CD4-positive, alpha-beta memory T cell (primary cell): ENCODE measurements at regions not wholly inside any gene's neighbourhood (a gene's known extent, or its start where the extent isn't known, plus 50 kb on each side); places are given as distances from the start of the nearest gene placed in this dataset.

ENCODE experiments used
- CTCF ChIA-PET: fragments of 350-600 bp; sonication (Branson Sonifier 250); formaldehyde crosslinking; loops from one replicate; lab custom pipeline; 2021; ENCODE audit warnings: inconsistent platforms; ENCODE audit not compliant: partially characterized antibody; lab: Charles Lee
- POLR2A ChIA-PET: fragments of 350-600 bp; sonication (Branson Sonifier 250); formaldehyde crosslinking; loops from one replicate; lab custom pipeline; 2021; ENCODE audit not compliant: partially characterized antibody; lab: Charles Lee
- DNase-seq, 5 donors: peaks; one replicate each; pipeline versions ENCODE4 v3.0.0 to v3.0.0-alpha.2; 2020 to 2022; ENCODE audit warnings: mixed read lengths in 1 of 5
- H3K27ac ChIP-seq: one replicate; pipeline ENCODE4 v1.7.0; 2013; ENCODE audit warnings: low read depth, low read length
- H3K27me3 ChIP-seq: 2 replicates; pipeline ENCODE4 v1.7.0; 2013; ENCODE audit warnings: mild to moderate bottlenecking, low read length, moderate library complexity; ENCODE audit not compliant: insufficient read depth
- H3K36me3 ChIP-seq: 2 replicates; pipeline ENCODE4 v1.7.0; 2013; ENCODE audit warnings: mild to moderate bottlenecking, low read length, moderate library complexity; ENCODE audit not compliant: insufficient read depth
- H3K4me1 ChIP-seq: 2 replicates; pipeline ENCODE4 v1.7.0; 2013; ENCODE audit warnings: mild to moderate bottlenecking, low read length, moderate library complexity; ENCODE audit not compliant: insufficient read depth
- H3K4me3 ChIP-seq, 2 donors: one replicate each; pipeline ENCODE4 v1.7.0; 2013; ENCODE audit warnings: low read length in 2 of 2, mild to moderate bottlenecking in 1 of 2
- H3K9me3 ChIP-seq, 2 donors: one replicate each; pipeline ENCODE4 v1.7.0; 2013; ENCODE audit warnings: low read length in 2 of 2, control low read depth in 1 of 2; ENCODE audit not compliant: control insufficient read depth in 1 of 2
- H3K27ac Mint-ChIP-seq, 7 donors: one replicate each; pipeline ENCODE4 v1.8.0; 2020 to 2021; ENCODE audit warnings: mixed read lengths in 7 of 7, mild to moderate bottlenecking in 6 of 7, inconsistent platforms in 3 of 7, moderate library complexity in 3 of 7
- H3K27me3 Mint-ChIP-seq, 2 donors: one replicate each; pipeline ENCODE4 v1.8.0; 2020 to 2021; ENCODE audit warnings: mixed read lengths in 2 of 2
- H3K36me3 Mint-ChIP-seq, 2 donors: one replicate each; pipeline ENCODE4 v1.8.0; 2020 to 2021; ENCODE audit warnings: mixed read lengths in 2 of 2, inconsistent platforms in 1 of 2, mild to moderate bottlenecking in 1 of 2
- H3K4me1 Mint-ChIP-seq, 4 donors: one replicate each; pipeline ENCODE4 v1.8.0; 2020 to 2021; ENCODE audit warnings: mixed read lengths in 4 of 4, mild to moderate bottlenecking in 1 of 4
- H3K4me3 Mint-ChIP-seq, 8 donors: one replicate each; pipeline ENCODE4 v1.8.0; 2020 to 2021; ENCODE audit warnings: mixed read lengths in 8 of 8, mild to moderate bottlenecking in 7 of 8, moderate library complexity in 6 of 8, inconsistent platforms in 3 of 8
- H3K9me3 Mint-ChIP-seq, 8 donors: one replicate each; pipeline ENCODE4 v1.8.0; 2020 to 2021; ENCODE audit warnings: mixed read lengths in 8 of 8, mild to moderate bottlenecking in 5 of 8, inconsistent platforms in 3 of 8, moderate library complexity in 1 of 8
- intact Hi-C: fragments of 100-400 bp; cut with micrococcal nuclease; formaldehyde crosslinking; loops from one replicate; pipeline ENCODE4 v1.15.1; 2023

DNA sequence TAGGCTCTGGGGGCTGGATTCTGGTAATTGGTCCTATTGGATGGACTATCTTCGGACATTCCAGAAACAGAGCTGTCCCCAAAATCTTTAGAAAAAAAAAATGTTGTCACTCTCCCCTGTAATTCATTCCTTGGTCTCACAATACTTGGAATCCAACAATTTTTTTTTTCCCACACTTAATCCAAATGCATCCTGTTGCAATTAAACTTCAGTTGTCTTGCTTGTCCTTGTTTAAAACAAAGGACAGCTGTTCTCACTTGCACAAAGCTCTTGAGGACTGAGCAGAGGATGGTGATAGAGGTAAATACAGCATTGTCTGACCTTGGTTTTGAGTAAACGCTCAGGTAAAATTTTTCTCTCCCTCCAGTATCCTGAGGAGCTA lies 75.3 kb downstream of the SC5D start:
- no peaks in the 10 kb centered on the region for H3K36me3 Mint-ChIP-seq
- Histone ChIP-seq H3K27ac (peak overlapping the region; percentile 22), H3K4me3 (peak overlapping the region in 1 of 2 donors; percentile 34), H3K4me1 (peaks cover 30% of the 10 kb centered on the region), H3K36me3 (no peaks in the 10 kb centered on the region), H3K27me3 (no peaks in the 10 kb centered on the region), H3K9me3 (no peaks in the 10 kb centered on the region)
- ChIA-PET CTCF (interaction anchor here (0.7 to 2.7 kb wide), 8 partner anchors 9 to 83 kb away, joined by 3 to 19 read pairs (median 4); no protein-coding TSS in a partner anchor), POLR2A (interaction anchor here (0.6 to 3.9 kb wide), 16 partner anchors 8 to 96 kb away, joined by 3 to 53 read pairs (median 6); partner anchors contain the start of genes SORL1 and SORL1-AS1)
- peaks cover 0 to 2% (median 0%) of the 10 kb centered on the region in 8 donors for H3K9me3 Mint-ChIP-seq
- no peak for DNase-seq
- H3K27ac Mint-ChIP-seq = peak overlapping the region; percentile 75 to 97 (median 93)
- peak overlapping the region; percentile 76 to 93 (median 86) for H3K4me3 Mint-ChIP-seq
- peaks cover 27 to 66% (median 41%) of the 10 kb centered on the region in 4 donors for H3K4me1 Mint-ChIP-seq
- intact Hi-C loops = no loop called here
- peaks cover 0 to 1% of the 10 kb centered on the region in 2 donors for H3K27me3 Mint-ChIP-seq

DNA sequence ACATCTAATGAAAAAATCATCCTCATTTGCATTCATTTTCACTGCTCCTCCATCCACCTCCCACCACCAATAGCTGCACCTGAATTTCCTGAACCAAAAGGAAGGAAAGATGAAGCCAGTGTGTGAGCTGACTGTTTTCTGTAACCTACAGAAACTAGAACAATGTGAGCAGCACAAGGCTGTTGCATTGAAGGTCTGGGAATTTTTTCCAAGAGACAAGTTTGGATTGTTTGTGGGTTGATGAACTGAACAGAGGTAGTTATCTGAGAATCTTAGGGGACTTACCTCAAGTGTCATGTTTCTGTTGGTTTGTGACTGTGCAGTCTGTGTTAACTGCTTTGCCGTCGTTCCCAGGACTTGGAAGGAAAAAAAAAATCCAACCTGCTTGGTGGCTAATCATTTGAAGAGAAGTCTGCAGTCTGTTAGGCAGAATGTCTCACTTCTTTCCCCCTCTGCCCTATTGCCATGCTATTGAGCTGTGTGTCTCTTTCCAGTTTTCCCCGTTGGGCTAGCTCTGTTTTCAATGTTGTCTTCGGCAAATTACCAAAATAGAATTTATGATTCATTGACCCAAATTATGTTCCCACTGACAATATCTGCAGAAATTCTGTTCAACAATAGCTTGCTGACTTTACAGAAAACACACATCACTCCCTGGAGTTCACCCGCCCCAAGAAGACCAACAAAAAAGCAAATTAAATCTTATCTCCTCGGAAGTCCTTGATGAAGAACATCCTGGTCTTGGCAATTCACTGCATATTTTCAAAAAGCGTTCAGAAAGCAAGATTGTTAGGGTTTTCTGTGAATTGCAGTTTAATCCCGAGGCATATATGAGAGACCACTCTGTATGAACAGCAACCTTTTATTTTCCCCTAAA lies 76.0 kb downstream of the SC5D start:
- Mint-ChIP-seq H3K9me3 (peaks cover 0 to 2% (median 0%) of the 10 kb centered on the region in 8 donors), H3K27ac (peak overlapping the region; percentile 13 to 97 (median 71)), H3K4me3 (peak overlapping the region in 6 of 8 donors; percentile 83 to 93 (median 88)), H3K36me3 (no peaks in the 10 kb centered on the region), H3K4me1 (peaks cover 34 to 74% (median 49%) of the 10 kb centered on the region in 4 donors), H3K27me3 (peaks cover 0 to 1% of the 10 kb centered on the region in 2 donors)
- no peaks in the 10 kb centered on the region for H3K9me3 ChIP-seq
- CTCF ChIA-PET = interaction anchor here (0.5 to 2.7 kb wide), 7 partner anchors 10 to 109 kb away, joined by 3 to 19 read pairs (median 4); no protein-coding TSS in a partner anchor
- H3K36me3 ChIP-seq = no peaks in the 10 kb centered on the region
- POLR2A ChIA-PET = interaction anchor here (0.7 to 3.9 kb wide), 13 partner anchors 8 to 82 kb away, joined by 3 to 53 read pairs (median 6); partner anchors contain the start of genes SORL1 and SORL1-AS1
- intact Hi-C loops = no loop called here
- no peak overlapping the region for H3K4me3 ChIP-seq
- H3K4me1 ChIP-seq = peaks cover 38% of the 10 kb centered on the region
- no peak for DNase-seq
- no peak overlapping the region for H3K27ac ChIP-seq
- H3K27me3 ChIP-seq = no peaks in the 10 kb centered on the region

DNA sequence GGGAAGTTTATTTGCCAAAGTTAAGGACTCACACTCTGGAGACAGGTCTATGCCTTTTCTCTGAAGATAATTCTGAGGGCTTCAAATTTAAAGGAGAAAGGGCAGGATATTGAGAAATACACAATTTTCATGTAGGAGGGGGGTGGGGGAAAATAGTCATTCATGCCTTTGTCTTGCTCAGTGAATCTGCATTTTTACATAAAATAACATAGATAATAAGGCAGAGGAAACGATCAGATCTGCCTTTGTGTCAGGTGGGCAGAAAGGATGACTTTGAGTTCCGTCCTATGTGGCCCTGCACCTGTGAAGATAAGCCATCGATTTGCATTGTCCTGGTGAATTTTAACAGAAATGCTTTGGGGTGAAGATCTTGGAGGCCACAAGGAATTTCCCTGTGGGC lies 76.8 kb downstream of the SC5D start:
- Histone ChIP-seq H3K9me3 (no peaks in the 10 kb centered on the region), H3K4me1 (peaks cover 46% of the 10 kb centered on the region), H3K36me3 (no peaks in the 10 kb centered on the region), H3K4me3 (no peak overlapping the region), H3K27me3 (no peaks in the 10 kb centered on the region), H3K27ac (no peak overlapping the region)
- peak overlapping the region in 2 of 8 donors; percentile 4 to 89 for H3K4me3 Mint-ChIP-seq
- H3K9me3 Mint-ChIP-seq = peaks cover 0 to 2% (median 0%) of the 10 kb centered on the region in 8 donors
- H3K4me1 Mint-ChIP-seq = peaks cover 40 to 81% (median 55%) of the 10 kb centered on the region in 4 donors
- ChIA-PET CTCF (interaction anchor here (0.5 to 1.2 kb wide), 3 partner anchors 22 to 108 kb away, joined by 3 to 4 read pairs (median 4); no protein-coding TSS in a partner anchor), POLR2A (interaction anchor here (2.6 kb wide), 1 partner anchor 10 kb away, joined by 11 read pairs; no protein-coding TSS in a partner anchor)
- H3K27ac Mint-ChIP-seq = peak overlapping the region in 3 of 7 donors; percentile 13 to 74 (median 19)
- DNase-seq = no peak
- no peaks in the 10 kb centered on the region for H3K36me3 Mint-ChIP-seq
- intact Hi-C loops = no loop called here
- peaks cover 0 to 1% of the 10 kb centered on the region in 2 donors for H3K27me3 Mint-ChIP-seq

DNA sequence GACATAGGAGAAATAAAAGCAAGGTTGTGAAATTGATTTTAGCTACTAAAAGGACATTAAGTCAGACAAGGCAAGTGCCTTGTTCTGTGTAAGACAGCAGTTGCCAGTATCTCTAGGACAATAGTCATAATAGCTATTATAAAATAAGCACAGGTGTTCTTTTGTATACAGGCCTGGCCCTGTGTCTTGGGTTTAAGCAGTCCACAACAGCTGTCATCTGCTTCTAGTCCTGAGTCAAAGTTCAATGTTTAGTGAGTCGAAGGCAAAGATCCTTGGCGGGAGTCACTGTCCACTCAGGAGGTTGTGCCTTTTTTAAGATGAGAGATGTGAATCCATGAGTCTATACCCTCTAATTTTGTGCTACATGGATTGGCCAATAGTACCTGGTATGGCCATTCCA lies 79.5 kb downstream of the SC5D start:
- no peak overlapping the region for H3K4me3 ChIP-seq
- H3K36me3 ChIP-seq = no peaks in the 10 kb centered on the region
- Mint-ChIP-seq H3K27ac (peak overlapping the region in 3 of 7 donors; percentile 42 to 70 (median 53)), H3K36me3 (no peaks in the 10 kb centered on the region), H3K9me3 (peaks cover 0 to 2% (median 0%) of the 10 kb centered on the region in 8 donors), H3K27me3 (peaks cover 0 to 1% of the 10 kb centered on the region in 2 donors), H3K4me1 (peaks cover 50 to 86% (median 67%) of the 10 kb centered on the region in 4 donors), H3K4me3 (peak overlapping the region in 3 of 8 donors; percentile 19 to 58 (median 55))
- H3K4me1 ChIP-seq = peaks cover 62% of the 10 kb centered on the region
- no peak for DNase-seq
- intact Hi-C loops = loop anchor here (5.0 kb wide), 1 partner anchor 45 kb away; no protein-coding TSS in a partner anchor
- POLR2A ChIA-PET = interaction anchor here (0.5 to 2.6 kb wide), 3 partner anchors 53 to 108 kb away, joined by 3 to 12 read pairs (median 3); no protein-coding TSS in a partner anchor
- H3K27ac ChIP-seq = no peak overlapping the region
- H3K9me3 ChIP-seq = no peaks in the 10 kb centered on the region
- CTCF ChIA-PET = no interaction called here
- H3K27me3 ChIP-seq = no peaks in the 10 kb centered on the region

DNA sequence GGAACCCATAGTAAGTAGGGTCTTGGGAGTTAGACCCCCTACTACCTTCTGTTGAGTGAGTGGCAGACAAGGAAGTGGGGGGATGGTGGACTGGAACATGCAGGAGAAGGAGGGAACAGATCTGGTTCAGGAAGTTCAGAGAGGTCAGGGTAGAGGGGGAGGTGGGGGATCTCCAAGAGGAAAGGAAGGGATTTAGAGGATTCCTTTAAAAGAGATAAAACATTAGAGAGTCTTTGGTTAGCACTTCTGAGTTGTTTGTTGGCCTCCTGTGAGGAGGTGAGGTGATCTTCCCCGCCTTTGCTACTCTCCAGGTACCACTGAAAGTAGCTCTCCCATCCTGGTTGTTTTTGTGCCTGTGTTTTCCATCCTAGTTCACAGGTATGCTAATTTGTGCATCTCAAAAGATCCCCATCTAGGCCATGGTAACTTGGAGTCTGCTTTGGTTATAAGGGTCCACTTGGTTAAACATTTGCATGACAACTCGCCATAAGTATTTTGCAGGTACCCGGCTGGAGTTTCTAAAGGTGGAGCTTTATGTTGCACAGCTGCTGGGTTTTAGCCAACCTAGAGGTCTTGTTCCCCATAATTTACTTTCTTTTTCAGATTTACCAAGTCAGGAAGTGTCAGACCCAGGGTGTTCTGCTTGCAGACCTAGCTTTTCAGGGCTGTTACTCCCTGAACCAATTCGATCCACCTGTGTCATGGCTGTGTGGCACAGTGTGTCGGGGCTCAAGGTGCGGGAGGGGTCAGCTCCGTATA lies 79.3 kb upstream of the SORL1 start:
- intact Hi-C loops = loop anchor here (5.0 kb wide), 1 partner anchor 46 kb away; no protein-coding TSS in a partner anchor
- DNase-seq = peak in 4 of 5 donors; percentile 12 to 32 (median 23)
- H3K4me1 ChIP-seq = peaks cover 62% of the 10 kb centered on the region
- H3K9me3 ChIP-seq = no peaks in the 10 kb centered on the region
- CTCF ChIA-PET = interaction anchor here (0.8 kb wide), 1 partner anchor 71 kb away, joined by 3 read pairs; no protein-coding TSS in a partner anchor
- no peaks in the 10 kb centered on the region for H3K27me3 ChIP-seq
- peaks cover 0 to 2% (median 0%) of the 10 kb centered on the region in 8 donors for H3K9me3 Mint-ChIP-seq
- H3K27ac Mint-ChIP-seq = peak overlapping the region; percentile 25 to 82 (median 64)
- no peaks in the 10 kb centered on the region for H3K36me3 Mint-ChIP-seq
- no peak overlapping the region for H3K4me3 ChIP-seq
- POLR2A ChIA-PET = interaction anchor here (1.2 to 2.6 kb wide), 4 partner anchors 11 to 78 kb away, joined by 3 to 12 read pairs (median 4); no protein-coding TSS in a partner anchor
- H3K4me3 Mint-ChIP-seq = peak overlapping the region in 7 of 8 donors; percentile 8 to 73 (median 54)
- peaks cover 0 to 1% of the 10 kb centered on the region in 2 donors for H3K27me3 Mint-ChIP-seq
- H3K27ac ChIP-seq = no peak overlapping the region
- H3K36me3 ChIP-seq = no peaks in the 10 kb centered on the region
- peaks cover 48 to 84% (median 66%) of the 10 kb centered on the region in 4 donors for H3K4me1 Mint-ChIP-seq

DNA sequence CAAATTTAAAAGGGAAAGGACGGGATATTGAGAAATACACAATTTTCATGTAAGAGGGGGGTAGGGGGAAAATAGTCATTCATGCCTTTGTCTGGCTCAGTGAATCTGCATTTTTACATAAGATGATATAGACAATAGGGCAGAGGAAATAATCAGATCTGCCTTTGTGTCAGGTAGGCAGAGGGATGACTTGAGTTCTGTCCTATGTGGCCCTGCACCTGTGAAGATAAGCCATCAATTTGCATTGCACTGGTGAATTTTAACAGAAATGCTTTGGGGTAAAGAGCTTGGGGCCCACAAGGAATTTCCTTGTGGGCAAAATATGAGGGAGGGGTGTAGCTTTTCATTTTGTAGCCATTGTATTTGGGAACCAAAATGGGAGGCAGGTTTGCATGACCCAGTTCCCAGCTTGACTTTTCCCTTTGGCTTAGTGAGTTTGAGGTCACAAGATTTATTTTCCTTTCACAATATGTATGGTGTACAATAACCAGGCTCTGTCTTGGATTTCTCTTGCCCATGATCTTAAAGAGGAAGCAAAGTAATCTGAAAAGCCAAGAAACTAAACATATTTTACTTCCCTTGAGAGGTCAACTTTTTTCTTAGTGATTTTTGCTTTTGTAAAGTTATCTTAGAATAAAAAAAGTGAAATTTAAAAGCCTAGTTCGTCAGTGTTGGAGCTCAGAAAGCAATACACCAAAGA lies 77.7 kb upstream of the SORL1 start:
- ChIA-PET CTCF (interaction anchor here (0.9 to 1.0 kb wide), 3 partner anchors 9 to 54 kb away, joined by 3 to 4 read pairs (median 3); no protein-coding TSS in a partner anchor), POLR2A (interaction anchor here (0.9 to 1.5 kb wide), 4 partner anchors 8 to 77 kb away, joined by 3 to 4 read pairs (median 3); no protein-coding TSS in a partner anchor)
- Histone ChIP-seq H3K36me3 (no peaks in the 10 kb centered on the region), H3K27me3 (no peaks in the 10 kb centered on the region), H3K4me1 (peaks cover 69% of the 10 kb centered on the region), H3K9me3 (no peaks in the 10 kb centered on the region), H3K27ac (no peak overlapping the region), H3K4me3 (no peak overlapping the region)
- Mint-ChIP-seq H3K36me3 (no peaks in the 10 kb centered on the region), H3K27ac (peak overlapping the region in 6 of 7 donors; percentile 30 to 84 (median 73)), H3K4me1 (peaks cover 54 to 84% (median 69%) of the 10 kb centered on the region in 4 donors), H3K9me3 (peaks cover 0 to 2% (median 0%) of the 10 kb centered on the region in 8 donors), H3K27me3 (peaks cover 0 to 1% of the 10 kb centered on the region in 2 donors), H3K4me3 (peak overlapping the region in 3 of 8 donors; percentile 44 to 48 (median 45))
- no peak for DNase-seq
- intact Hi-C loops = loop anchor here (5.0 kb wide), 1 partner anchor 47 kb away; no protein-coding TSS in a partner anchor
